ENCODE measurements at regions not wholly inside any gene's neighbourhood (a gene's known extent, or its start where the extent isn't known, plus 50 kb on each side); places are given as distances from the start of the nearest gene placed in this dataset.

DNA sequence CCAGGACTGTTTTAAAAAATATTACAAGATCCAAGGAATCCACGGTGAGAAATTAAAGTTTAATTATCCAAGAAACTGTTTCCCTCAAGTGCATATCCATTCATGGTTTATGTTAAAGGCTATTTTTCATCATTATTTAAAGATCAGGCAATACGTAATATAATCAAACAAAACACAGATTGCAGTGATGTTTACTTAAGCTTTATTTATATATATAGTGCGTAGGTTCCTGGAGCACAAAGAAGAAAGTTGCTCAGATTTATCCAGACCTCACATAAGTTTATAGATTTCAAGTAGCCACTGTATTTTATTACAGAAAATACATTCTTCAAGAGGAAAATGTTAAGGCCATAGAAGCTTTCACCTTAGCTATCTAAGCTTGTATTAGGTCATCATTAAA, 210.0 kb upstream of the KLF14 start:
- ATAC-seq = no peak

GRCh38 chr7:130944997-130945396, 211.0 kb upstream of the KLF14 start:
- no peaks in the 10 kb centered on the region for H3K27me3 Mint-ChIP-seq (ENCODE audit: low read depth)
- no peak for ATAC-seq
- CTCF ChIA-PET = interaction anchor here (1.0 to 2.0 kb wide), 4 partner anchors 13 to 63 kb away, joined by 3 to 9 read pairs (median 3); no protein-coding TSS in a partner anchor
- no peak overlapping the region for H3K27ac Mint-ChIP-seq
- POLR2A ChIA-PET = no interaction called here
- DNase-seq (ENCODE audit: low spot score) = no peak
- no peaks in the 10 kb centered on the region for H3K9me3 Mint-ChIP-seq
- H3K4me3 Mint-ChIP-seq = no peak overlapping the region
- H3K36me3 Mint-ChIP-seq = no peaks in the 10 kb centered on the region
- peaks cover 36% of the 10 kb centered on the region for H3K4me1 Mint-ChIP-seq
- TF ChIP-seq JAZF1 (CRISPR knock-in tag; IDR thresholded peaks at IDR 0.05) (no peak), ATF1 (CRISPR knock-in tag; IDR thresholded peaks at IDR 0.05) (no peak), HMGXB4 (CRISPR knock-in tag; IDR thresholded peaks at IDR 0.05) (no peak), E2F4 (CRISPR knock-in tag; IDR thresholded peaks at IDR 0.05; ENCODE audit: borderline replicate concordance, low read depth) (no peak), KAT7 (CRISPR knock-in tag; IDR thresholded peaks at IDR 0.05; ENCODE audit: borderline replicate concordance) (no peak), ZNF317 (CRISPR knock-in tag; IDR thresholded peaks at IDR 0.05; ENCODE audit: borderline replicate concordance, low read depth) (no peak), NFYB (CRISPR knock-in tag; conservative IDR thresholded peaks at IDR 0.05; ENCODE audit: low read depth) (no peak)
- TF ChIP-seq, protein P1, sequence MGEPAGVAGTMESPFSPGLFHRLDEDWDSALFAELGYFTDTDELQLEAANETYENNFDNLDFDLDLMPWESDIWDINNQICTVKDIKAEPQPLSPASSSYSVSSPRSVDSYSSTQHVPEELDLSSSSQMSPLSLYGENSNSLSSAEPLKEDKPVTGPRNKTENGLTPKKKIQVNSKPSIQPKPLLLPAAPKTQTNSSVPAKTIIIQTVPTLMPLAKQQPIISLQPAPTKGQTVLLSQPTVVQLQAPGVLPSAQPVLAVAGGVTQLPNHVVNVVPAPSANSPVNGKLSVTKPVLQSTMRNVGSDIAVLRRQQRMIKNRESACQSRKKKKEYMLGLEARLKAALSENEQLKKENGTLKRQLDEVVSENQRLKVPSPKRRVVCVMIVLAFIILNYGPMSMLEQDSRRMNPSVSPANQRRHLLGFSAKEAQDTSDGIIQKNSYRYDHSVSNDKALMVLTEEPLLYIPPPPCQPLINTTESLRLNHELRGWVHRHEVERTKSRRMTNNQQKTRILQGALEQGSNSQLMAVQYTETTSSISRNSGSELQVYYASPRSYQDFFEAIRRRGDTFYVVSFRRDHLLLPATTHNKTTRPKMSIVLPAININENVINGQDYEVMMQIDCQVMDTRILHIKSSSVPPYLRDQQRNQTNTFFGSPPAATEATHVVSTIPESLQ (CRISPR knock-in tag; IDR thresholded peaks at IDR 0.05) = no peak
- TF ChIP-seq, protein P2, sequence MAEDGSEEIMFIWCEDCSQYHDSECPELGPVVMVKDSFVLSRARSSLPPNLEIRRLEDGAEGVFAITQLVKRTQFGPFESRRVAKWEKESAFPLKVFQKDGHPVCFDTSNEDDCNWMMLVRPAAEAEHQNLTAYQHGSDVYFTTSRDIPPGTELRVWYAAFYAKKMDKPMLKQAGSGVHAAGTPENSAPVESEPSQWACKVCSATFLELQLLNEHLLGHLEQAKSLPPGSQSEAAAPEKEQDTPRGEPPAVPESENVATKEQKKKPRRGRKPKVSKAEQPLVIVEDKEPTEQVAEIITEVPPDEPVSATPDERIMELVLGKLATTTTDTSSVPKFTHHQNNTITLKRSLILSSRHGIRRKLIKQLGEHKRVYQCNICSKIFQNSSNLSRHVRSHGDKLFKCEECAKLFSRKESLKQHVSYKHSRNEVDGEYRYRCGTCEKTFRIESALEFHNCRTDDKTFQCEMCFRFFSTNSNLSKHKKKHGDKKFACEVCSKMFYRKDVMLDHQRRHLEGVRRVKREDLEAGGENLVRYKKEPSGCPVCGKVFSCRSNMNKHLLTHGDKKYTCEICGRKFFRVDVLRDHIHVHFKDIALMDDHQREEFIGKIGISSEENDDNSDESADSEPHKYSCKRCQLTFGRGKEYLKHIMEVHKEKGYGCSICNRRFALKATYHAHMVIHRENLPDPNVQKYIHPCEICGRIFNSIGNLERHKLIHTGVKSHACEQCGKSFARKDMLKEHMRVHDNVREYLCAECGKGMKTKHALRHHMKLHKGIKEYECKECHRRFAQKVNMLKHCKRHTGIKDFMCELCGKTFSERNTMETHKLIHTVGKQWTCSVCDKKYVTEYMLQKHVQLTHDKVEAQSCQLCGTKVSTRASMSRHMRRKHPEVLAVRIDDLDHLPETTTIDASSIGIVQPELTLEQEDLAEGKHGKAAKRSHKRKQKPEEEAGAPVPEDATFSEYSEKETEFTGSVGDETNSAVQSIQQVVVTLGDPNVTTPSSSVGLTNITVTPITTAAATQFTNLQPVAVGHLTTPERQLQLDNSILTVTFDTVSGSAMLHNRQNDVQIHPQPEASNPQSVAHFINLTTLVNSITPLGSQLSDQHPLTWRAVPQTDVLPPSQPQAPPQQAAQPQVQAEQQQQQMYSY (CRISPR knock-in tag; IDR thresholded peaks at IDR 0.05) = no peak
- TF ChIP-seq, protein P3, sequence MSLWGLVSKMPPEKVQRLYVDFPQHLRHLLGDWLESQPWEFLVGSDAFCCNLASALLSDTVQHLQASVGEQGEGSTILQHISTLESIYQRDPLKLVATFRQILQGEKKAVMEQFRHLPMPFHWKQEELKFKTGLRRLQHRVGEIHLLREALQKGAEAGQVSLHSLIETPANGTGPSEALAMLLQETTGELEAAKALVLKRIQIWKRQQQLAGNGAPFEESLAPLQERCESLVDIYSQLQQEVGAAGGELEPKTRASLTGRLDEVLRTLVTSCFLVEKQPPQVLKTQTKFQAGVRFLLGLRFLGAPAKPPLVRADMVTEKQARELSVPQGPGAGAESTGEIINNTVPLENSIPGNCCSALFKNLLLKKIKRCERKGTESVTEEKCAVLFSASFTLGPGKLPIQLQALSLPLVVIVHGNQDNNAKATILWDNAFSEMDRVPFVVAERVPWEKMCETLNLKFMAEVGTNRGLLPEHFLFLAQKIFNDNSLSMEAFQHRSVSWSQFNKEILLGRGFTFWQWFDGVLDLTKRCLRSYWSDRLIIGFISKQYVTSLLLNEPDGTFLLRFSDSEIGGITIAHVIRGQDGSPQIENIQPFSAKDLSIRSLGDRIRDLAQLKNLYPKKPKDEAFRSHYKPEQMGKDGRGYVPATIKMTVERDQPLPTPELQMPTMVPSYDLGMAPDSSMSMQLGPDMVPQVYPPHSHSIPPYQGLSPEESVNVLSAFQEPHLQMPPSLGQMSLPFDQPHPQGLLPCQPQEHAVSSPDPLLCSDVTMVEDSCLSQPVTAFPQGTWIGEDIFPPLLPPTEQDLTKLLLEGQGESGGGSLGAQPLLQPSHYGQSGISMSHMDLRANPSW (CRISPR knock-in tag; conservative IDR thresholded peaks at IDR 0.05; ENCODE audit: low read depth) = no peak
- TF ChIP-seq, protein P4, sequence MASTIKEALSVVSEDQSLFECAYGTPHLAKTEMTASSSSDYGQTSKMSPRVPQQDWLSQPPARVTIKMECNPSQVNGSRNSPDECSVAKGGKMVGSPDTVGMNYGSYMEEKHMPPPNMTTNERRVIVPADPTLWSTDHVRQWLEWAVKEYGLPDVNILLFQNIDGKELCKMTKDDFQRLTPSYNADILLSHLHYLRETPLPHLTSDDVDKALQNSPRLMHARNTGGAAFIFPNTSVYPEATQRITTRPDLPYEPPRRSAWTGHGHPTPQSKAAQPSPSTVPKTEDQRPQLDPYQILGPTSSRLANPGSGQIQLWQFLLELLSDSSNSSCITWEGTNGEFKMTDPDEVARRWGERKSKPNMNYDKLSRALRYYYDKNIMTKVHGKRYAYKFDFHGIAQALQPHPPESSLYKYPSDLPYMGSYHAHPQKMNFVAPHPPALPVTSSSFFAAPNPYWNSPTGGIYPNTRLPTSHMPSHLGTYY (CRISPR knock-in tag; IDR thresholded peaks at IDR 0.05) = no peak

More for the DNA sequence above, 210.0 kb upstream of the KLF14 start:
- no peak for TF ChIP-seq SOX15 (CRISPR knock-in tag; IDR thresholded peaks at IDR 0.05)
- TF ChIP-seq, protein P5, sequence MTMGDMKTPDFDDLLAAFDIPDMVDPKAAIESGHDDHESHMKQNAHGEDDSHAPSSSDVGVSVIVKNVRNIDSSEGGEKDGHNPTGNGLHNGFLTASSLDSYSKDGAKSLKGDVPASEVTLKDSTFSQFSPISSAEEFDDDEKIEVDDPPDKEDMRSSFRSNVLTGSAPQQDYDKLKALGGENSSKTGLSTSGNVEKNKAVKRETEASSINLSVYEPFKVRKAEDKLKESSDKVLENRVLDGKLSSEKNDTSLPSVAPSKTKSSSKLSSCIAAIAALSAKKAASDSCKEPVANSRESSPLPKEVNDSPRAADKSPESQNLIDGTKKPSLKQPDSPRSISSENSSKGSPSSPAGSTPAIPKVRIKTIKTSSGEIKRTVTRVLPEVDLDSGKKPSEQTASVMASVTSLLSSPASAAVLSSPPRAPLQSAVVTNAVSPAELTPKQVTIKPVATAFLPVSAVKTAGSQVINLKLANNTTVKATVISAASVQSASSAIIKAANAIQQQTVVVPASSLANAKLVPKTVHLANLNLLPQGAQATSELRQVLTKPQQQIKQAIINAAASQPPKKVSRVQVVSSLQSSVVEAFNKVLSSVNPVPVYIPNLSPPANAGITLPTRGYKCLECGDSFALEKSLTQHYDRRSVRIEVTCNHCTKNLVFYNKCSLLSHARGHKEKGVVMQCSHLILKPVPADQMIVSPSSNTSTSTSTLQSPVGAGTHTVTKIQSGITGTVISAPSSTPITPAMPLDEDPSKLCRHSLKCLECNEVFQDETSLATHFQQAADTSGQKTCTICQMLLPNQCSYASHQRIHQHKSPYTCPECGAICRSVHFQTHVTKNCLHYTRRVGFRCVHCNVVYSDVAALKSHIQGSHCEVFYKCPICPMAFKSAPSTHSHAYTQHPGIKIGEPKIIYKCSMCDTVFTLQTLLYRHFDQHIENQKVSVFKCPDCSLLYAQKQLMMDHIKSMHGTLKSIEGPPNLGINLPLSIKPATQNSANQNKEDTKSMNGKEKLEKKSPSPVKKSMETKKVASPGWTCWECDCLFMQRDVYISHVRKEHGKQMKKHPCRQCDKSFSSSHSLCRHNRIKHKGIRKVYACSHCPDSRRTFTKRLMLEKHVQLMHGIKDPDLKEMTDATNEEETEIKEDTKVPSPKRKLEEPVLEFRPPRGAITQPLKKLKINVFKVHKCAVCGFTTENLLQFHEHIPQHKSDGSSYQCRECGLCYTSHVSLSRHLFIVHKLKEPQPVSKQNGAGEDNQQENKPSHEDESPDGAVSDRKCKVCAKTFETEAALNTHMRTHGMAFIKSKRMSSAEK (CRISPR knock-in tag; IDR thresholded peaks at IDR 0.05; ENCODE audit: borderline replicate concordance) = no peak
- TF ChIP-seq, protein P6, sequence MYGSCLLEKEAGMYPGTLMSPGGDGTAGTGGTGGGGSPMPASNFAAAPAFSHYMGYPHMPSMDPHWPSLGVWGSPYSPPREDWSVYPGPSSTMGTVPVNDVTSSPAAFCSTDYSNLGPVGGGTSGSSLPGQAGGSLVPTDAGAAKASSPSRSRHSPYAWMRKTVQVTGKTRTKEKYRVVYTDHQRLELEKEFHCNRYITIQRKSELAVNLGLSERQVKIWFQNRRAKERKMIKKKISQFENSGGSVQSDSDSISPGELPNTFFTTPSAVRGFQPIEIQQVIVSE (CRISPR knock-in tag; IDR thresholded peaks at IDR 0.05; ENCODE audit: borderline replicate concordance) = no peak
- peaks cover 45% of the 10 kb centered on the region for H3K4me1 Mint-ChIP-seq
- H3K4me3 Mint-ChIP-seq = no peak overlapping the region
- POLR2A ChIA-PET = no interaction called here
- no peak for DNase-seq (ENCODE audit: low spot score)
- CTCF ChIA-PET = interaction anchor here (1.0 to 2.0 kb wide), 3 partner anchors 12 to 47 kb away, joined by 3 to 9 read pairs (median 3); no protein-coding TSS in a partner anchor
- no peak overlapping the region for H3K27ac Mint-ChIP-seq
- no peaks in the 10 kb centered on the region for H3K27me3 Mint-ChIP-seq (ENCODE audit: low read depth)
- no peaks in the 10 kb centered on the region for H3K36me3 Mint-ChIP-seq
- H3K9me3 Mint-ChIP-seq = no peaks in the 10 kb centered on the region

All from WTC11 (cell line).